Loucy (cell line): ENCODE measurements at regions not wholly inside any gene's neighbourhood (a gene's known extent, or its start where the extent isn't known, plus 50 kb on each side); places are given as distances from the start of the nearest gene placed in this dataset.

Source experiments
- CTCF ChIP-seq: fragments of 200-600 bp; sonication (generic); conservative IDR thresholded peaks from 2 replicates; pipeline ENCODE4 v1.5.1; 2014; ENCODE audit warnings: mild to moderate bottlenecking, antibody characterized with exemption, low read length
- EZH2phosphoT487 ChIP-seq: fragments of 200-600 bp; IDR thresholded peaks from 2 replicates; pipeline ENCODE4 v1.6.1; 2018; ENCODE audit warnings: antibody characterized with exemption, mild to moderate bottlenecking, moderate library complexity, borderline replicate concordance

- no peak for TF ChIP-seq CTCF
- no peak for TF ChIP-seq EZH2phosphoT487
Measured at GRCh38 chr16:62100651-62101050, 64.4 kb upstream of the CDH8 start.
